ENCODE measurements at regions not wholly inside any gene's neighbourhood (a gene's known extent, or its start where the extent isn't known, plus 50 kb on each side); places are given as distances from the start of the nearest gene placed in this dataset.

GRCh38 chr3:141669434-141669833 is 68.7 kb upstream of the RNF7 start:
- DNase-seq: peak; percentile 38

GRCh38 chr3:141677701-141678100 is 60.4 kb upstream of the RNF7 start:
- DNase-seq: no peak

- DNase-seq: no peak
Measured at GRCh38 chr3:141680620-141681389, 57.3 kb upstream of the RNF7 start.

GRCh38 chr3:141681390-141681780 is 56.7 kb upstream of the RNF7 start:
- no peak for DNase-seq

- no peak for DNase-seq
Measured at GRCh38 chr3:141682007-141682406, 56.1 kb upstream of the RNF7 start.

GRCh38 chr3:141682921-141683320 is 55.2 kb upstream of the RNF7 start:
- DNase-seq: no peak

GRCh38 chr3:141684758-141685157 is 53.3 kb upstream of the RNF7 start:
- DNase-seq: no peak

GRCh38 chr3:141686466-141687291 is 51.4 kb upstream of the RNF7 start:
- peak; percentile 92 for DNase-seq
